Neutrophil (primary cell): ENCODE measurements at regions not wholly inside any gene's neighbourhood (a gene's known extent, or its start where the extent isn't known, plus 50 kb on each side); places are given as distances from the start of the nearest gene placed in this dataset.

Experiments used
- H3K27ac ChIP-seq: fragments of 200-600 bp; sonication (generic); 2 replicates; pipeline ENCODE4 v1.5.1; 2016; ENCODE audit warnings: mild to moderate bottlenecking, moderate library complexity
- H3K27me3 ChIP-seq: fragments of 200-600 bp; sonication (generic); 2 replicates; pipeline ENCODE4 v1.6.0; 2016; ENCODE audit warnings: mild to moderate bottlenecking
- H3K36me3 ChIP-seq: fragments of 200-600 bp; sonication (generic); 2 replicates; pipeline ENCODE4 v1.5.1; 2017
- H3K4me1 ChIP-seq, 2 experiments: fragments of 200-600 bp in 1 of 2; sonication (generic) in 1 of 2; 1 replicate in 1 of 2; 2 replicates in 1 of 2; pipeline versions ENCODE4 v1.5.1 to v1.6.1; 2013 to 2016; ENCODE audit warnings: low read depth in 1 of 2, low read length in 1 of 2, mild to moderate bottlenecking in 1 of 2, moderate library complexity in 1 of 2; ENCODE audit not compliant: control insufficient read depth in 1 of 2, insufficient read depth in 1 of 2
- H3K4me3 ChIP-seq, 2 experiments: fragments of 200-600 bp in 1 of 2; sonication (generic) in 1 of 2; 1 replicate in 1 of 2; 2 replicates in 1 of 2; pipeline ENCODE4 v1.5.1; 2013 to 2016; ENCODE audit warnings: low read depth in 1 of 2, low read length in 1 of 2, mild to moderate bottlenecking in 1 of 2, moderate library complexity in 1 of 2
- H3K9me3 ChIP-seq: fragments of 200-600 bp; sonication (generic); 2 replicates; pipeline ENCODE4 v1.5.1; 2016
- CTCF ChIP-seq: fragments of 200-600 bp; sonication (generic); IDR thresholded peaks from 2 replicates; pipeline ENCODE4 v1.5.1; 2016; ENCODE audit warnings: antibody characterized with exemption

DNA sequence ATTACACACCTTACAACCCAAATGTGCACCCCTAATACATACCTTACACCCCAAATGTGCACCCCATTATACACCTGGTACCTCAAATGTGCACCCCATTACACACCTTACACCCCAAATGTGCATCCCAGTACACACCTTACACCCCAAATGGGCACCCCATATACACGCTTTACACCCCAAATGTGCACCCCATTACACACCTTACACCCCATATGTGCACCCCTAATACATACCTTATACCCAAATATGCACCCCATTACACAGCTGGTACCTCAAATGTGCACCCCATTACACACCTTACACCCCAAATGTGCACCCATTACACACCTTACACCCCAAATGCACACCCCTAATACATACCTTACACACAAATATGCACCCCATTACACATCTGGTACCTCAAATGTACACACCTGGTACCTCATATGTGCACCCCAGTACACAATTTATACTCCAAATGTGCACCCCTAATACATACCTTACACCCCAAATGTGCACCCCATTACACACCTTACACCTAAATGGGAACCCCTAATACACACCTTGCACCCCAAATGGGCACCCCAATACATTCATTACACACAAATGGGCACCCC, 106.3 kb downstream of the KLF6 start:
- Histone ChIP-seq H3K27me3 (no peaks in the 10 kb centered on the region), H3K27ac (no peak overlapping the region), H3K4me3 (no peak overlapping the region), H3K9me3 (no peaks in the 10 kb centered on the region), H3K36me3 (no peaks in the 10 kb centered on the region), H3K4me1 (peaks cover 0 to 3% of the 10 kb centered on the region in 2 experiments)
- TF ChIP-seq CTCF = no peak

GRCh38 chr10:3676564-3676963, 108.4 kb downstream of the KLF6 start:
- H3K36me3 ChIP-seq = no peaks in the 10 kb centered on the region
- H3K9me3 ChIP-seq = no peaks in the 10 kb centered on the region
- no peak overlapping the region for H3K4me3 ChIP-seq
- H3K27me3 ChIP-seq = no peaks in the 10 kb centered on the region
- H3K27ac ChIP-seq = no peak overlapping the region
- H3K4me1 ChIP-seq = peaks cover 10 to 11% of the 10 kb centered on the region in 2 experiments
- TF ChIP-seq CTCF = no peak

- TF ChIP-seq CTCF = no peak
- Histone ChIP-seq H3K36me3 (no peaks in the 10 kb centered on the region), H3K4me1 (peaks cover 53% of the 10 kb centered on the region in 2 experiments), H3K27me3 (no peaks in the 10 kb centered on the region), H3K9me3 (no peaks in the 10 kb centered on the region), H3K27ac (peak overlapping the region; percentile 97), H3K4me3 (no peak overlapping the region)
Measured at GRCh38 chr10:3672220-3672619, 112.8 kb downstream of the KLF6 start.

GRCh38 chr10:3671386-3671955, 113.5 kb downstream of the KLF6 start:
- Histone ChIP-seq H3K9me3 (no peaks in the 10 kb centered on the region), H3K4me3 (peak overlapping the region; percentile 4 to 13), H3K36me3 (no peaks in the 10 kb centered on the region), H3K4me1 (peaks cover 57 to 61% of the 10 kb centered on the region in 2 experiments), H3K27me3 (no peaks in the 10 kb centered on the region), H3K27ac (peak overlapping the region; percentile 97)
- no peak for TF ChIP-seq CTCF

DNA sequence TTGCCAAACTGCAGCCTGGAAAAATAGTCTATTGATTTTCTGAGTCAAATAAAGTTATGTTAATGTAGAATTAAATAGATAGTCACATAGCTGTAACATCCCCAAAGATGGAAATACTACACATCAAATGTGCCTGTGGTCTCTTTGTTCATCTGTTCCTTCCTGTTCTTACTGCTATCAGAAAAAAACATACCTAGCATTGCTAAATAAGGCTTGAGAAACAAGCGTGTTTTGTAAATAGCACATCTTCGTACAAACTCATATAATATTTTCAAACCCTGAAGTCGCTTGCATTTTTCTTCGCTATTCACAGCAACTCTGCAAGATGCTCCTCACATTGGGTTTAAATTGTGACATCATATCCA, 116.1 kb downstream of the KLF6 start:
- peaks cover 74 to 76% of the 10 kb centered on the region in 2 experiments for H3K4me1 ChIP-seq
- H3K36me3 ChIP-seq = no peaks in the 10 kb centered on the region
- H3K27me3 ChIP-seq = no peaks in the 10 kb centered on the region
- H3K4me3 ChIP-seq = peak overlapping the region; percentile 65 to 82
- H3K27ac ChIP-seq = peak overlapping the region; percentile 97
- TF ChIP-seq CTCF = no peak
- H3K9me3 ChIP-seq = no peaks in the 10 kb centered on the region
